ENCODE measurements at regions not wholly inside any gene's neighbourhood (a gene's known extent, or its start where the extent isn't known, plus 50 kb on each side); places are given as distances from the start of the nearest gene placed in this dataset.

GRCh38 chr1:221356693-221357092 is 385.2 kb downstream of the DUSP10 start:
- dilution Hi-C loops (cut with MboI; ENCODE audit: extremely low pct_ligation_motif_present, low sequenced_read_pairs), result no loop called here
- no peaks in the 10 kb centered on the region for H3K9me1 ChIP-seq (ENCODE audit: control insufficient read depth, extremely low read depth, insufficient read depth, low read length)
- no peak overlapping the region for H2AFZ ChIP-seq (ENCODE audit: control insufficient read depth, low read length)
- no peak overlapping the region for H3K4me3 ChIP-seq (ENCODE audit: control insufficient read depth in 2 of 3, extremely low read depth in 1 of 3, insufficient read depth in 2 of 3, low read depth in 1 of 3, low read length in 3 of 3)
- H3K36me3 ChIP-seq (ENCODE audit: control insufficient read depth in 2 of 2, extremely low read depth in 1 of 2, insufficient read depth in 2 of 2, low read length in 2 of 2), result no peaks in the 10 kb centered on the region
- no peak for FAIRE-seq
- no peak overlapping the region for H3K9ac ChIP-seq (ENCODE audit: control insufficient read depth, extremely low read depth, insufficient read depth, low read length)
- no peak overlapping the region for H3K27ac ChIP-seq (ENCODE audit: control insufficient read depth, insufficient read depth, low read length)
- H3K4me1 ChIP-seq (ENCODE audit: control insufficient read depth, extremely low read depth, insufficient read depth, low read length), result no peaks in the 10 kb centered on the region
- no peaks in the 10 kb centered on the region for H3K9me3 ChIP-seq (ENCODE audit: control insufficient read depth, low read depth, low read length)
- no peaks in the 10 kb centered on the region for H3K27me3 ChIP-seq (ENCODE audit: control insufficient read depth, extremely low read depth, insufficient read depth, low read length)
- no peak for TF ChIP-seq EZH2 (IDR thresholded peaks at IDR 0.05; ENCODE audit: low read length)
- TF ChIP-seq CTCF (optimal IDR thresholded peaks at IDR 0.05 in 1 of 3, IDR thresholded peaks at IDR 0.05 in 1 of 3, conservative IDR thresholded peaks at IDR 0.05 in 1 of 3; ENCODE audit: extremely low read depth in 1 of 3, insufficient read depth in 2 of 3, low read length in 3 of 3), result no peak
- H4K20me1 ChIP-seq (ENCODE audit: control insufficient read depth, extremely low read depth, insufficient read depth, low read length), result no peaks in the 10 kb centered on the region
- DNase-seq (ENCODE audit: low read depth, low spot score), result no peak
- H3K79me2 ChIP-seq (ENCODE audit: control insufficient read depth, insufficient read depth, low read length), result no peaks in the 10 kb centered on the region
- H3K4me2 ChIP-seq (ENCODE audit: control insufficient read depth, extremely low read depth, insufficient read depth, low read depth, low read length), result no peak overlapping the region

DNA sequence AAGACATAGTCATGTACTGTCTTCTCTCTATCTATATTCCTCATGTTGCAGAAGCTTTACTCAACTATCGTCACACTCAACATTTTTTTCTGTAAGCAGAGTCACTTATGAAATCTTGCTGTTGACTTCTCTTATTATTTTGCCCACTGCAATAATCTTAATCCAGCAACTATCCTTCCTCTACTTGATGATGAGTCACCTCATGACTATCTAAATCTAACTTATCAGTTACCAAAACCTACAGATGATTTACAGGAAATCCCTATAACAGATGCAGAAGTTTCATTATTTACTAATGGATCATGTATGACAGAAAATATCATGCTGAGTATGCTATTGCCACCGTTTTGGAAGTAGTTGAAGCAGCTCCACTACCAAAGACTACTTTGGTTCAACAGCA is 378.9 kb downstream of the DUSP10 start:
- no peaks in the 10 kb centered on the region for H3K36me3 ChIP-seq (ENCODE audit: control insufficient read depth in 2 of 2, extremely low read depth in 1 of 2, insufficient read depth in 2 of 2, low read length in 2 of 2)
- H3K4me3 ChIP-seq (ENCODE audit: control insufficient read depth in 2 of 3, extremely low read depth in 1 of 3, insufficient read depth in 2 of 3, low read depth in 1 of 3, low read length in 3 of 3), result no peak overlapping the region
- no peak overlapping the region for H3K27ac ChIP-seq (ENCODE audit: control insufficient read depth, insufficient read depth, low read length)
- no peaks in the 10 kb centered on the region for H3K9me1 ChIP-seq (ENCODE audit: control insufficient read depth, extremely low read depth, insufficient read depth, low read length)
- no peak overlapping the region for H2AFZ ChIP-seq (ENCODE audit: control insufficient read depth, low read length)
- no peak for TF ChIP-seq CTCF (optimal IDR thresholded peaks at IDR 0.05 in 1 of 3, IDR thresholded peaks at IDR 0.05 in 1 of 3, conservative IDR thresholded peaks at IDR 0.05 in 1 of 3; ENCODE audit: extremely low read depth in 1 of 3, insufficient read depth in 2 of 3, low read length in 3 of 3)
- no peak for TF ChIP-seq EZH2 (IDR thresholded peaks at IDR 0.05; ENCODE audit: low read length)
- no peak overlapping the region for H3K4me2 ChIP-seq (ENCODE audit: control insufficient read depth, extremely low read depth, insufficient read depth, low read depth, low read length)
- no peaks in the 10 kb centered on the region for H3K79me2 ChIP-seq (ENCODE audit: control insufficient read depth, insufficient read depth, low read length)
- DNase-seq (ENCODE audit: low read depth, low spot score) (no peak), FAIRE-seq (no peak)
- dilution Hi-C loops (cut with MboI; ENCODE audit: extremely low pct_ligation_motif_present, low sequenced_read_pairs), result no loop called here
- H4K20me1 ChIP-seq (ENCODE audit: control insufficient read depth, extremely low read depth, insufficient read depth, low read length), result no peaks in the 10 kb centered on the region
- no peaks in the 10 kb centered on the region for H3K27me3 ChIP-seq (ENCODE audit: control insufficient read depth, extremely low read depth, insufficient read depth, low read length)
- no peaks in the 10 kb centered on the region for H3K9me3 ChIP-seq (ENCODE audit: control insufficient read depth, low read depth, low read length)
- no peak overlapping the region for H3K9ac ChIP-seq (ENCODE audit: control insufficient read depth, extremely low read depth, insufficient read depth, low read length)
- H3K4me1 ChIP-seq (ENCODE audit: control insufficient read depth, extremely low read depth, insufficient read depth, low read length), result no peaks in the 10 kb centered on the region
